CD4-positive, alpha-beta T cell treated with Interleukin-10 for 1 hour (primary cell): ENCODE measurements at regions not wholly inside any gene's neighbourhood (a gene's known extent, or its start where the extent isn't known, plus 50 kb on each side); places are given as distances from the start of the nearest gene placed in this dataset.

ENCODE experiments used
- DNase-seq: peaks from one replicate; pipeline ENCODE4 v3.0.0-alpha.2; 2020

DNA sequence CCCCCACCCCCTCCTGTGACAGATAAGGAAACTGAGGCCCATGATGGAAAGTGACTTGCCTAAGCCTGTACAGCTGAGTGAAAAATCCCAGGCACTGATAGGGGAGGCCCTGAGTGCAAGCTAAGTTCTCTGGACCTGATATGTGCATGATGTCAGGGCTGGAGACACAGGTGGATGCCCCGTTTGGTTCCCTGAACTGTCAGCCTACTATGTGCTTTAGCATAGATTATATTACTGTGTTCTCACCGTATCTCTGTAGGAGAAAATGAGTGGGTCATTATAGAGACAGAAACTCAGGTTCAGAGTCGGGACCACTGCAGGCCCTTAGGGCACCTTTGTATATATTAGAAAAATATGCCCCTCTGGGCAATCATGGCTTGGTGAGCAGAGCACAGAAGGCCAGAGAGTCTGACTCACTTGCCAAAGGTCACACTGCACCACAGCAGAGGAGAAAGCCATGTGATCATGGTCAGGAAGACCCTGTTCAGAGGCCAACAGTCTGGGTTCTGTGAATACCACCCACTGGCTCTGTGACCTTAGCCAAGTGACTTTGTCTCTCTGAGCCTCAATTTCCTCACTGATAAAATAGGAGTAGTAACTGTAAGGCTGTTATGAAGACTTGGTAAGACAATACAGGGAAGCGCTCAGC lies 145.8 kb upstream of the WNT4 start:
- DNase-seq = no peak

DNA sequence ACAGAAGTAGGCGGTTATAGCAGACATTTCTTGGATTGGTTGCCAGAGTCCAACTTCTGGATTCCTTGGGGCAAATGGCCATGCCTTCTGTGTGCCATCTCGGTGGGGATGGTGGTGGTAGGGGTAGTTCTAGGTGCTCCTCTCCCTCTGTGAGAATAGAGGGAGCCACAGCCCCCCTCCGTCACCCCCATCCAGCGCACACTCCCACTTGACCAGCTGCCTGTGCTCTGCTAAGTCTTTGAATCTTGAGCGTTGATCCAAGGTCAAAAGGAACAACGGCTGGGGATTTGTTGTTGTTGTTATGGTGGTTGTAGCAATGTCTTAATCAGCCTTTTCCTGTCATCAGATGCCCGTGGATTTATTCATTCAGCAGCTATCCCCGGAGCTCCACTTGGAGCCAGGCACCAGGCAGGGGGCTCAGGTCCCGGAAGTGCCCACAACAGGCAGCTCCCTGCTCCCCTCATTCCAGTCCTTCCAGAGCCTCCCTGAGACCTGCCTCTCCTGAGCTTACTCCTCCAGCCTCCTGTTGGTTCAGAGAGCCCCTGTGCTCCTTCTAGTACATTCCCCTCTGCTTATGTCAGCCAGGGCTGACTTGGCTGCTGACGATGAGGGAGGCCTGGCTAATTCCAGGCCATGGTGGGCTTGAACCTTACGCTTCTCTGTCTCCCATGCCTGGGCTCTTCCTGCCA lies 146.6 kb upstream of the WNT4 start:
- DNase-seq = no peak

- no peak for DNase-seq
These were observed 147.3 kb upstream of the WNT4 start for GRCh38 chr1:22290157-22290556.

- no peak for DNase-seq
These were observed 147.7 kb upstream of the WNT4 start for GRCh38 chr1:22290611-22291010.

DNA sequence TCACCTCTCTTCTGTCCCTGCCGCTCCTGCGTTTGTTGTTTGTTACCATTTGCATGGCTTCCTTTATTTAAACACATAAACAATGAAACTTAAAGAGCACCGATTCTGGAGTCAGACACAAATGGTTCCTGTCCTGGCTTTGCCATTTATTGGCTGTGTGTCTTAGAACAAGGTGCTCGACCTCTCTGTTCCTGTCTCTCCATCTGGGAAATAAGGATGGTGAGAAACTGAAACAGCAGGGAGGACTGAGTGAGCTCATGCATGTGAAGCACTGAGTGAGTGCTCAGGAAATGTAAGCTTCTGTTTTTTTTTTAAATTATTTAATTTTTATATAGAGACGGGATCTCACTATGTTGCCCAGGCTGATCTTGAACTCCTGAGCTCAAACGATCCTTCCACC lies 148.2 kb upstream of the WNT4 start:
- DNase-seq = no peak

DNA sequence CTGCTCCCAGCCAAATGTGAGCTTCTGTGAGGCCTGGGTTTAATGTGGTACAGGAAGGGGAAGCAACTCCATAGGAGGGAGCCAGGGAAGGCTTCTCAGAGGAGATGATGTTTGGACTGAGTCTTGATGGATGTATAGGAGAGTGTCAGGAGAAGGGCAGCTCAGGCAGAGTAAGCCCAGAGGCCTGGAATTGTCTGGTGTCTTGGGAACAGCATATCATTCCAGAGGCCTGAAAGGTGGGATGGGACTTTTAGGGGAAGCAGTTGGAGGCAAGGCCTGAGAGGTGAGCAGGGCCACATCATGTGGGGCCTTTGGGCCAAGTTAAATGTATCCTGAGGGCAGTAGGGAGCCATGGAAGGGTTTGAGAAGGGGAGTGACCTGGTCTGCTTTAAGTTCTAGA lies 148.6 kb upstream of the WNT4 start:
- DNase-seq = no peak

- no peak for DNase-seq
These were observed 149.3 kb upstream of the WNT4 start for GRCh38 chr1:22292011-22292788.

GRCh38 chr1:22295396-22295795 lies 152.5 kb upstream of the WNT4 start:
- DNase-seq = no peak

GRCh38 chr1:22295856-22296255 lies 153.0 kb upstream of the WNT4 start:
- no peak for DNase-seq

- DNase-seq = no peak
These were observed 154.0 kb upstream of the WNT4 start for GRCh38 chr1:22296701-22297591.

- DNase-seq = no peak
These were observed 153.7 kb upstream of the ZBTB40 start for GRCh38 chr1:22297999-22298398.

DNA sequence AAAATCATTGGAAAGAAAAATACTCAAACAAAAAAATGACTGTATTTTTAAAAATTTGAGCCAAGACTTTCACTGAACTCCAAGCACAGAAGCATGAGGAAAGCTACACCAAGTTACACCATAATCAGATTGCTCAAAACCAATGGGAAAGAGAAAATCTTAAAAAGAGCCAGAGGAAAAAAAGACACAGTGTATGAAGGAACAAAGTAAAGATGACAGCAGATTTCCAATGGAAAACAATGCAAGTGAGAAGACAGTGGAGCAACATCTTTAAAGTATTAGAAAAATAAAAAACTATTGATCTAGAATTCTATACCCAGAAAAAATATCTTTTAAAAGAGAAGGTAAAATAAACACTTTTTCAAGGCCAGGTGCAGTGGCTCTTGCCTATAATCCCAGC lies 147.8 kb upstream of the ZBTB40 start:
- no peak for DNase-seq

- DNase-seq = no peak
These were observed 142.1 kb upstream of the ZBTB40 start for GRCh38 chr1:22309572-22309971.

DNA sequence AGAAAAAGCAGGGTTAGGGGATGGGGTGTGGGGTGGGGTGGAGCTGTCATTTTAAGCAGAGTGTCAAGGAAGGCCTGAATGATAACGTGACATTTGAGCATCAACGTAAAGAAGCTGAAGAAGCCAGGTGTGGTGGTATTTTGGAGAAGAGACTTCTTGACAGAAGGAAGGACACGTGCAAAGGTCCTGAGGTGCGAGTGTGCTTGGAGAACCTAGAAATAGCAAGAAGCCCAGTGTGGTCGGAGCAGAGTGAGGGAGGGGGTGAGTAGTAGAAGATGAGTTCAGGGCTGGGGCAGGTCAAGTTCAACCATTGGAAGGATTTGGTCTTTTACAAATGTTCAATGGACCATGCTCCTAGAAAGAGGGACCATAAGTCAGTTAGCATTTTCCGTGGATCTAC lies 140.2 kb upstream of the ZBTB40 start:
- no peak for DNase-seq

DNA sequence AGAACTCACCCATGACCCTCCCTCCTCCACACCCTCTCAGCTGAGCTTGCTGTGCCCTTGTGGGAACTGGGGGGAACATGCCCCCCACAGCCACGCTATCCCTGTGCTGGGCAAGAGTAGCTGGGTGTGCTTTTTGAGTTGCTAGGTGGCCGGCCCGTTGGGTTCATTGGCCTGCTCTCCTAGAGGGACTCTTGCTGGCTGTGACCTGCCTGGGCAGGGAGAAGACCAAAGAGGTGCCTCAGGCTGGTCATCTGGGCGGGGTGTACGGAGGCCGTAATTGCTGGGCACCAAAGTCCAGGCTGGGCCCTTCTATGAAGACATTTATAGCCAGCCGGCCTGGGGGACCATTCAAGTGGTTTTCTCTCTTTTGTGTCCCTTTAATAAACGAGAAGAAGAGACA lies 138.3 kb upstream of the ZBTB40 start:
- no peak for DNase-seq

DNA sequence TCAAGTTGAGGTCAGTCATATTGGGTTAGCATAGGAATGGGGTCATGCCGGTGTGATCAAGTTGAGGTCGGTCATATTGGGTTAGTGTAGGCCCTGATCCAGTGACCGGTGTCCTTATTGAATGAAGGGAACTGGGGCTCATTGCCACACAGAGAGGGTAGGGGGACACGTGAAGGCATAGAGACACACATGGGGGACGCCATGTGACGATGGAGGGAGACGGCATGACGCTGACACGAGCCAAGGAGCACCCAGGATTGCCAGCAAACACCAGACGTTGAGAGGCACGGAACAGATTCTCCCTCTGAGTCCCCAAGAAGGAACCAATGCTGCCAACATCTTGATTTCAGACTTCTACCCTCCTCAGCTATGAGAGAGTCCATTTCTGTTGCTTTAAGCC lies 136.9 kb upstream of the ZBTB40 start:
- DNase-seq = no peak

DNA sequence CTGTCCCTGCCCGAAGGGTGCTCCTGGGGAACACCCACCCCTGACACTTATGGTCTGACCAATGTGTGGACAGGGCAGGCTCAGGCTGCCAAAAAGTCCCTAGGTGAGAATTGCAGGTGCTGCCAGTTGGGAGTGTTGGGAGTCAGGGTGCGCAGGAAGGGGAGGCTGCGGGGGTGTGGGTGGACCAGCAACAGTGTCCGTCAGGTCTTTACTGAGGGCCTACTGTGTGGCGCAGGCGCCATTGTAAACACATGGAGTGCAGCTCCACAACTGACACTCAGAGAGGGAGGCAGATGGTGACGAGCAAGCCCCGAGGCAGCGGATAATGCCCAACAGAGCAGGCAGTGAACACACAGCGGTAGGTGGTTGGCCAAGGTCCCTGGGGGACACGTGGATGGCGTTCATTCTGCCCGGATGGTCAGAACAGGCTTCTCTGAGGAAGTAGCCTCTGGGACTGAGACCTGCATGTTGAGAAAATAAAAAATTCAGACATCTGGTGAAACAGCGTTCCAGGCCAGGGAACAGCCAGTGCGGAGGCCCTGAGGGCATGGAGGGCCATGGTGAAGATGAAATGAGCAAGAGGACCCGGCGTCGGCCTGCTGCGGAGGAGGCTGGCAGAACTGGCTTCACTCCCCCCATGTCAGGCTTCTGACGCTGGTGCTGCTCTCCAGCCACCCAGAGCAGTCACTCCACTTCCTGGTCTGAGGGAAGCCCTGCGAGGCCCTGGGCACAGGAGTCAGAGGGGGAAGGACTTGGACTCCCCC lies 136.2 kb upstream of the ZBTB40 start:
- no peak for DNase-seq

- DNase-seq = no peak
These were observed 134.3 kb upstream of the ZBTB40 start for GRCh38 chr1:22317231-22317919.

- DNase-seq = no peak
These were observed 133.8 kb upstream of the ZBTB40 start for GRCh38 chr1:22317920-22318243.

DNA sequence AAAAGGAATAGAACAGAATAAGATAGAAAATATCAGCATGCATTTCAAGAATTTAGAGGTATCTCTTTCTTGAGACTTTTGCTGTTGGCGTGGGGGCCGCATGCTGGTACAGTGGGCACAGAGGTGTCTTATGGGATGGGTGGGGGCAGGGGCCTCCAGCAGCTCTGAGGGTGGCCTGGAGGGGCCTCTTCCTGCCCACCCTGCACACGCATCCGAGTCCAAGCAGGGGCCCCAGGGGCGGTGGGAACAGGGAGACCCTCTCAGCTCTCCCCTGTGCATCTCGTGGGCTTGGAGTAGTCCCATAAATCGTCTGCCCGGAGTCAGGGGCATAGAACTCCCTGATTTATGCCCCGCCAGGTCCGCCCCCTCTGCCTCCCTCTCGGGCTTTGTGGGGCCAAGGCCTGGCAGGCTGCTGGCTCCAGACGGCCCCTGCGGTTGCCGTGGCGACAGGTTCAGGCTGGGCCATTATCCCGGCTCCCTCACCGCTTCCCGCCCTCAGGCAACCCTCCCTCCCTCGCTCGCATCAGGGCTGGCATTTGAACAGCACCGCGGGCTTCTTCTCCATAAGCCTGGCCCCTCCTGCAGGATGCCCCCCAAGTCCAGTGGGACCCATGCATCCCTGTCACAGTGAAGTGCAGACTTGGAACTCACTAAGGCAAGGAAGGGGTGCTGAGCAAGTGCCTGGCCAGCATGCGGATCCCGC lies 133.2 kb upstream of the ZBTB40 start:
- no peak for DNase-seq

DNA sequence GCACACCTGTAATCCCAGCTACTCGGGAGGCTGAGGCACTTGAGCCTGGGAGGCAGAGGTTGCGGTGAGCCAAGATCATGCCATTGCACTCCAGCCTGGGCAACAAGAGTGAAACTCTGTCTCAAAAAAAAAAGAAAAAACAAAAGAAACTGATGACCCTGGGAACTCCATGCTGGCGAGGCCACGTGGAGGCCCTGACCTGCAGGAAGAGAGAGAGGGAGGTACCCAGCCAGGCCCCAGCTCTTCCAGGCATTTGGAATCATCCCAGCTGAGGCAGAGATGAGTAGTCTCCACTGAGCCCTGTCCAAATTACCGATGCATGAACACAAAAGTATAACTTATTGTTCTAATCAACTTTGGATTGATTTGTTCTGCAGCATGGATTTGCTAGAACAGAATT lies 132.0 kb upstream of the ZBTB40 start:
- DNase-seq = no peak
